IMR-90 (cell line): ENCODE measurements at regions not wholly inside any gene's neighbourhood (a gene's known extent, or its start where the extent isn't known, plus 50 kb on each side); places are given as distances from the start of the nearest gene placed in this dataset.

Source experiments
- ATAC-seq: fragments of 200-7000 bp; cut with Tn5 transposase; 2 replicates; pipeline ENCODE4 v1.9.1; 2020; ENCODE audit warnings: low read depth, mild to moderate bottlenecking, moderate library complexity
- BruUV-seq: library from RNA; stranded (reverse); fragments of 400-500 nt; replicated peaks from 2 replicates; lab custom pipeline; 2021; lab: Mats Ljungman, UMichigan
- CTCF ChIA-PET: fragments of 300-600 bp; formaldehyde crosslinking; extraction: SDS; loops from one replicate; lab custom pipeline; 2021; ENCODE audit warnings: antibody characterized with exemption; lab: Yijun Ruan, JAX
- POLR2A ChIA-PET: fragments of 300-600 bp; sonication (Branson Sonifier 250); formaldehyde crosslinking; loops from one replicate; lab custom pipeline; 2022; ENCODE audit warnings: antibody characterized with exemption; ENCODE audit not compliant: unreplicated experiment; lab: Charles Lee
- DNase-seq: peaks from one replicate; pipeline ENCODE4 v3.0.0; 2013
- H2AFZ ChIP-seq: replicated peaks from 2 replicates; pipeline ENCODE3; 2013; ENCODE audit warnings: low read length, mild to moderate bottlenecking; ENCODE audit not compliant: poor library complexity
- H2AK5ac ChIP-seq: 2 replicates; pipeline ENCODE4 v1.6.1; 2013; ENCODE audit warnings: low read depth, low read length, inconsistent platforms
- H2AK9ac ChIP-seq: replicated peaks from 2 replicates; pipeline ENCODE3; 2013; ENCODE audit warnings: mild to moderate bottlenecking, low read depth, low read length, moderate library complexity; ENCODE audit not compliant: poor library complexity
- H2BK120ac ChIP-seq: 2 replicates; pipeline ENCODE4 v1.6.1; 2013; ENCODE audit warnings: low read depth, low read length, inconsistent platforms
- H2BK15ac ChIP-seq: 3 replicates; pipeline ENCODE4 v1.6.1; 2013; ENCODE audit warnings: low read depth, low read length, inconsistent platforms
- H2BK20ac ChIP-seq: 2 replicates; pipeline ENCODE4 v1.6.1; 2013; ENCODE audit warnings: low read depth, mild to moderate bottlenecking, inconsistent platforms, low read length, moderate library complexity
- H2BK5ac ChIP-seq: 2 replicates; pipeline ENCODE4 v1.6.1; 2013; ENCODE audit warnings: mild to moderate bottlenecking, low read depth, low read length, inconsistent platforms; ENCODE audit not compliant: poor library complexity, severe bottlenecking
- H3K14ac ChIP-seq: replicated peaks from 2 replicates; pipeline ENCODE4 v1.6.1; 2013; ENCODE audit warnings: low read depth, low read length, inconsistent platforms
- H3K18ac ChIP-seq: 2 replicates; pipeline ENCODE4 v1.6.1; 2013; ENCODE audit warnings: low read depth, low read length, control low read depth
- H3K23ac ChIP-seq: 2 replicates; pipeline ENCODE4 v1.6.1; 2013; ENCODE audit warnings: low read depth, low read length, inconsistent platforms
- H3K27ac ChIP-seq: 2 replicates; pipeline ENCODE4 v1.5.1; 2013; ENCODE audit warnings: mild to moderate bottlenecking, control low read depth, low read length; ENCODE audit not compliant: insufficient read depth
- H3K27me3 ChIP-seq: 2 replicates; pipeline ENCODE4 v1.6.1; 2013; ENCODE audit warnings: low read length; ENCODE audit not compliant: control insufficient read depth, insufficient read depth
- H3K36me3 ChIP-seq: 2 replicates; pipeline ENCODE4 v1.6.1; 2013; ENCODE audit warnings: low read length, mixed read lengths; ENCODE audit not compliant: control insufficient read depth, insufficient read depth
- H3K4ac ChIP-seq: 2 replicates; pipeline ENCODE4 v1.6.1; 2013; ENCODE audit warnings: low read depth, low read length, inconsistent platforms
- H3K4me1 ChIP-seq: 2 replicates; pipeline ENCODE4 v1.6.1; 2013; ENCODE audit warnings: low read length, mixed read lengths; ENCODE audit not compliant: control insufficient read depth, insufficient read depth
- H3K4me2 ChIP-seq: 2 replicates; pipeline ENCODE4 v1.6.1; 2013; ENCODE audit warnings: low read depth, mild to moderate bottlenecking, control low read depth, low read length, moderate library complexity
- H3K4me3 ChIP-seq: 2 replicates; pipeline ENCODE4 v1.5.1; 2013; ENCODE audit warnings: low read depth, mild to moderate bottlenecking, control low read depth, low read length, moderate library complexity; ENCODE audit not compliant: insufficient read depth
- H3K56ac ChIP-seq: 2 replicates; pipeline ENCODE4 v1.6.1; 2013; ENCODE audit warnings: low read length, inconsistent platforms; ENCODE audit not compliant: insufficient read depth; ENCODE audit errors: extremely low read depth
- H3K79me1 ChIP-seq, 2 experiments: 2 replicates each; pipeline ENCODE4 v1.6.1; 2013; ENCODE audit warnings: low read length in 2 of 2, inconsistent platforms in 1 of 2, low read depth in 1 of 2
- H3K9ac ChIP-seq: 2 replicates; pipeline ENCODE4 v1.6.1; 2013; ENCODE audit warnings: low read depth, low read length, control low read depth
- H3K9me1 ChIP-seq: 2 replicates; pipeline ENCODE4 v1.6.1; 2013; ENCODE audit warnings: low read length, inconsistent platforms; ENCODE audit not compliant: insufficient read depth
- H3K9me3 ChIP-seq: 2 replicates; pipeline ENCODE4 v1.6.1; 2013; ENCODE audit warnings: low read length; ENCODE audit not compliant: control insufficient read depth, insufficient read depth
- H4K20me1 ChIP-seq: 2 replicates; pipeline ENCODE4 v1.6.1; 2013; ENCODE audit warnings: low read length, inconsistent platforms; ENCODE audit not compliant: insufficient read depth
- H4K5ac ChIP-seq: 2 replicates; pipeline ENCODE4 v1.6.1; 2013; ENCODE audit warnings: mild to moderate bottlenecking, low read depth, low read length, control low read depth
- H4K8ac ChIP-seq, 2 experiments: 2 replicates each; pipeline ENCODE4 v1.6.1; 2013; ENCODE audit warnings: low read depth in 2 of 2, low read length in 2 of 2, control low read depth in 1 of 2, inconsistent platforms in 1 of 2
- H4K91ac ChIP-seq: 2 replicates; pipeline ENCODE4 v1.6.1; 2013; ENCODE audit warnings: low read depth, low read length, inconsistent platforms; ENCODE audit not compliant: insufficient read depth
- CTCF ChIP-seq: conservative IDR thresholded peaks from 2 replicates; pipeline ENCODE4 v1.5.1; 2012; ENCODE audit warnings: mild to moderate bottlenecking, low read depth, low read length, improper control_type of control experiment
- ELK1 ChIP-seq: fragments of 150-350 bp; IDR thresholded peaks from 2 replicates; pipeline ENCODE4 v1.6.1; 2016; ENCODE audit warnings: low read depth, mild to moderate bottlenecking, low read length, moderate library complexity, borderline replicate concordance
- RCOR1 ChIP-seq: IDR thresholded peaks from 2 replicates; pipeline ENCODE4 v1.6.1; 2012; ENCODE audit warnings: mild to moderate bottlenecking, low read length, improper control_type of control experiment; ENCODE audit not compliant: insufficient replicate concordance
- SMC3 ChIP-seq: fragments of 150-350 bp; IDR thresholded peaks from 2 replicates; pipeline ENCODE4 v1.6.1; 2016; ENCODE audit warnings: low read depth, mild to moderate bottlenecking, antibody characterized with exemption, low read length, moderate library complexity
- WGBS, 2 experiments: methylation state at CpG; one replicate each; pipeline versions ENCODE4 v1.1.5 to v1.1.7; 2013; ENCODE audit warnings: missing lambda C conversion rate in 2 of 2; ENCODE audit not compliant: insufficient read length in 1 of 2; ENCODE audit errors: extremely low coverage in 2 of 2; 5-methylcytosine and 5-hydroxymethylcytosine counted together
- dilution Hi-C: fragments of 300-500 bp; cut with HindIII; formaldehyde crosslinking; loops from one replicate; pipeline ENCODE4 v1.14.3; 2018; ENCODE audit warnings: low sequenced_read_pairs; ENCODE audit not compliant: unreplicated experiment
- in situ Hi-C: fragments of 300-500 bp; cut with MboI; formaldehyde crosslinking; loops from 3 replicates; pipeline ENCODE4 v1.14.3; 2019; ENCODE audit warnings: low sequenced_read_pairs, inconsistent platforms, mixed read lengths
- intact Hi-C: fragments of 100-400 bp; cut with micrococcal nuclease; formaldehyde crosslinking; loops from 2 replicates; pipeline ENCODE4 v1.10.0; 2022

DNA sequence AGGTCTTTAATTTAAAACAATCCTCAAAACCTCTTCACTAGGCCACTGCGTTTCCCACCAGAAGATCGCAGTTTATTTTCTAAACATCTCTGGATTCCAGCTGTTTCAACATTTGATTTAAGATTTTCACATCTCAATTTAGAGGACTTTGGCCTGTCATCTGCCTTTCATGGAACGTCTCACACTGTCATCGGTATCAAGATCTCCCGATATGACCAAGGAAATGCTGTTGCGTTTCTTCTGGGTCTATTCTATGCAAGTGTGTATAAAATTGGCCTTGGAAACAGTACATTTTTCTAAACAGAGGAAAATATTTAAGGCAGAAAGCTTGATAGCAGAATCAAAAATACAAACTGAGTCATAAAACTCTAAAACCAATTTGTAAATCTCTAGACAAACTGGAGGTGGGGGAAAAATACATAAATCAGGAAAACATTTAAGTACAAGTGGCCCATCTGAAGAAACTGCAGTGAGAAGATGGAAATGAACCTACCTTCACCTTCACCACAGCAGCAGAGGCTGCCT, 53.6 kb upstream of the SIMC1 start:
- no peak overlapping the region for H2AK9ac ChIP-seq
- H2AK5ac ChIP-seq = no peak overlapping the region
- H2BK20ac ChIP-seq = peak overlapping the region; percentile 39; the same call in 1 of the 2 replicates
- no TSS peak for BruUV-seq
- H2BK15ac ChIP-seq = no peak overlapping the region
- H3K9me1 ChIP-seq = no peaks in the 10 kb centered on the region
- H3K4ac ChIP-seq = no peak overlapping the region
- CTCF ChIA-PET = interaction anchor here (0.7 kb wide), 1 partner anchor 1023 kb away, joined by 3 read pairs; no protein-coding TSS in a partner anchor
- DNase-seq (no peak), ATAC-seq (no peak)
- WGBS, 2 experiments = no CpG with 5 or more reads among the region's 6 CpGs
- peak overlapping the region; percentile 63 for H3K4me2 ChIP-seq
- dilution Hi-C loops = no loop called here
- in situ Hi-C loops = no loop called here
- no peak overlapping the region for H2BK5ac ChIP-seq
- peak overlapping the region; percentile 85 for H2AFZ ChIP-seq
- H4K5ac ChIP-seq = no peak overlapping the region
- peaks cover 7% of the 10 kb centered on the region; the same call in 1 of the 2 replicates for H3K4me1 ChIP-seq
- H3K14ac ChIP-seq = no peak overlapping the region
- POLR2A ChIA-PET = no interaction called here
- H3K27me3 ChIP-seq = peaks cover 1% of the 10 kb centered on the region; the same call in 1 of the 2 replicates
- no peak overlapping the region for H3K18ac ChIP-seq
- no peaks in the 10 kb centered on the region for H3K36me3 ChIP-seq
- no peak overlapping the region for H3K23ac ChIP-seq
- TF ChIP-seq SMC3 = no peak
- TF ChIP-seq RCOR1 = no peak
- no peak for TF ChIP-seq CTCF
- no peak for TF ChIP-seq ELK1
- H3K9me3 ChIP-seq = no peaks in the 10 kb centered on the region
- H4K20me1 ChIP-seq = no peaks in the 10 kb centered on the region
- intact Hi-C loops = no loop called here
- H3K56ac ChIP-seq = no peak overlapping the region
- peak overlapping the region; percentile 52; the same call in 1 of the 2 replicates for H2BK120ac ChIP-seq
- no peak overlapping the region for H3K9ac ChIP-seq
- no peak overlapping the region; a peak in 1 of 4 replicates for H4K8ac ChIP-seq
- H3K27ac ChIP-seq = no peak overlapping the region
- H4K91ac ChIP-seq = no peak overlapping the region
- H3K79me1 ChIP-seq = no peaks in the 10 kb centered on the region
- H3K4me3 ChIP-seq = no peak overlapping the region
